GM12878 (cell line): ENCODE measurements at regions not wholly inside any gene's neighbourhood (a gene's known extent, or its start where the extent isn't known, plus 50 kb on each side); places are given as distances from the start of the nearest gene placed in this dataset.
"Not testable (repeated sequence)": the region's sequence is repeated elsewhere in the genome, so short reads cannot be mapped to it uniquely, and the experiment has no call there.

Source experiments
- ATAC-seq: fragments of 200-7000 bp; cut with Tn5 transposase; 3 replicates; pipeline ENCODE4 v1.9.1; 2020; ENCODE audit warnings: mild to moderate bottlenecking, moderate library complexity
- BruUV-seq: library from RNA; stranded (reverse); fragments of 400-500 nt; replicated peaks from 2 replicates; lab custom pipeline; 2021; lab: Mats Ljungman, UMichigan
- CTCF ChIA-PET: fragments of 300-600 bp; sonication (Branson Sonifier 250); formaldehyde crosslinking; extraction: SDS; loops from one replicate; lab custom pipeline; 2021; ENCODE audit warnings: inconsistent platforms; lab: Yijun Ruan, JAX
- POLR2A ChIA-PET: fragments of 350-600 bp; formaldehyde crosslinking; extraction: SDS; loops from one replicate; lab custom pipeline; 2021; ENCODE audit warnings: inconsistent platforms; lab: Charles Lee
- RAD21 ChIA-PET: fragments of 300-600 bp; sonication (Branson Sonifier 250); formaldehyde crosslinking; loops from one replicate; lab custom pipeline; 2023; ENCODE audit warnings: antibody characterized with exemption; ENCODE audit not compliant: unreplicated experiment; lab: Charles Lee
- SMC1A ChIA-PET: fragments of 300-600 bp; sonication (Branson Sonifier 250); formaldehyde crosslinking; loops from one replicate; lab custom pipeline; 2023; ENCODE audit not compliant: unreplicated experiment, uncharacterized antibody; lab: Charles Lee
- DNase-seq: peaks from one replicate; pipeline ENCODE4 v3.0.0-alpha.2; 2011; ENCODE audit warnings: low read depth, low spot score
- FAIRE-seq: peaks from 3 replicates; lab custom pipeline; 2011; peaks lifted over from hg19 to GRCh38; lab: Jason Lieb, UNC
- H2AFZ ChIP-seq: 2 replicates; pipeline ENCODE4 v1.6.0; 2011; ENCODE audit warnings: low read depth, low read length, control low read depth; ENCODE audit not compliant: control insufficient read depth
- H3K27ac ChIP-seq: 2 replicates; pipeline ENCODE4 v1.5.1; 2011; ENCODE audit warnings: control low read depth; ENCODE audit not compliant: control insufficient read depth, insufficient read depth
- H3K27me3 ChIP-seq, 2 experiments: replicated peaks in 1 of 2; 2 replicates each; pipeline versions ENCODE4 v1.6.0 to v1.6.1; 2011; ENCODE audit warnings: low read length in 1 of 2; ENCODE audit not compliant: control insufficient read depth in 2 of 2, insufficient read depth in 2 of 2
- H3K36me3 ChIP-seq, 2 experiments: 2 replicates each; pipeline ENCODE4 v1.5.1; 2011; ENCODE audit warnings: low read length in 1 of 2; ENCODE audit not compliant: control insufficient read depth in 2 of 2, insufficient read depth in 2 of 2
- H3K4me1 ChIP-seq: 2 replicates; pipeline ENCODE4 v1.6.1; 2011; ENCODE audit warnings: mild to moderate bottlenecking, low read length, moderate library complexity, mixed read lengths; ENCODE audit not compliant: control insufficient read depth, insufficient read depth
- H3K4me2 ChIP-seq: 2 replicates; pipeline ENCODE4 v1.6.0; 2011; ENCODE audit warnings: control low read depth; ENCODE audit not compliant: control insufficient read depth, insufficient read depth
- H3K4me3 ChIP-seq: fragments of 200-600 bp; sonication (generic); 2 replicates; pipeline ENCODE4 v1.5.1; 2016
- H3K79me2 ChIP-seq: 2 replicates; pipeline ENCODE4 v1.6.0; 2011; ENCODE audit warnings: low read length; ENCODE audit not compliant: control insufficient read depth, insufficient read depth
- H3K9ac ChIP-seq: 2 replicates; pipeline ENCODE4 v1.8.0; 2011; ENCODE audit warnings: low read length, control low read depth, mixed read lengths; ENCODE audit not compliant: control insufficient read depth, insufficient read depth
- H3K9me3 ChIP-seq: replicated peaks from 3 replicates; pipeline ENCODE4 v1.5.1; 2011; ENCODE audit warnings: mild to moderate bottlenecking, low read length; ENCODE audit not compliant: control insufficient read depth, insufficient read depth
- H4K20me1 ChIP-seq: 2 replicates; pipeline ENCODE4 v1.6.0; 2011; ENCODE audit not compliant: control insufficient read depth, insufficient read depth
- ASH2L ChIP-seq: fragments of 300-600, 200-600 bp; sonication (generic); IDR thresholded peaks from 2 replicates; pipeline ENCODE4 v1.6.1; 2017; ENCODE audit warnings: low read depth, mild to moderate bottlenecking, borderline replicate concordance
- ATF2 ChIP-seq: IDR thresholded peaks from 2 replicates; pipeline ENCODE4 v1.6.1; 2012; ENCODE audit warnings: low read length, inconsistent platforms
- KDM1A ChIP-seq: fragments of 200-600 bp; sonication (generic); IDR thresholded peaks from 2 replicates; pipeline ENCODE4 v1.6.1; 2016; ENCODE audit warnings: borderline replicate concordance
- WGBS: methylation state at CpG from one replicate; pipeline ENCODE4 v1.1.6; 2016; ENCODE audit warnings: low lambda C conversion rate; ENCODE audit not compliant: insufficient replicate concordance, insufficient coverage; ENCODE audit errors: missing lambda C conversion rate; 5-methylcytosine and 5-hydroxymethylcytosine counted together
- in situ Hi-C: fragments of 300-500 bp; cut with MboI; formaldehyde crosslinking; loops from 9 replicates; pipeline ENCODE4 v1.14.3; 2018; ENCODE audit warnings: mixed read lengths
- intact Hi-C: fragments of 100-400 bp; cut with micrococcal nuclease; formaldehyde crosslinking; loops from one replicate; pipeline ENCODE4 v1.14.2; 2022; ENCODE audit not compliant: unreplicated experiment
- TF ChIP-seq, protein P1 (sequence below): fragments of 450-650 bp; formaldehyde crosslinking; IDR thresholded peaks from 2 replicates; pipeline ENCODE4 v1.4.0; 2020; ENCODE audit warnings: mild to moderate bottlenecking, moderate library complexity

GRCh38 chr6:50390416-50390815, 322.9 kb upstream of the TFAP2D start (continued):
- TF ChIP-seq, protein P1, sequence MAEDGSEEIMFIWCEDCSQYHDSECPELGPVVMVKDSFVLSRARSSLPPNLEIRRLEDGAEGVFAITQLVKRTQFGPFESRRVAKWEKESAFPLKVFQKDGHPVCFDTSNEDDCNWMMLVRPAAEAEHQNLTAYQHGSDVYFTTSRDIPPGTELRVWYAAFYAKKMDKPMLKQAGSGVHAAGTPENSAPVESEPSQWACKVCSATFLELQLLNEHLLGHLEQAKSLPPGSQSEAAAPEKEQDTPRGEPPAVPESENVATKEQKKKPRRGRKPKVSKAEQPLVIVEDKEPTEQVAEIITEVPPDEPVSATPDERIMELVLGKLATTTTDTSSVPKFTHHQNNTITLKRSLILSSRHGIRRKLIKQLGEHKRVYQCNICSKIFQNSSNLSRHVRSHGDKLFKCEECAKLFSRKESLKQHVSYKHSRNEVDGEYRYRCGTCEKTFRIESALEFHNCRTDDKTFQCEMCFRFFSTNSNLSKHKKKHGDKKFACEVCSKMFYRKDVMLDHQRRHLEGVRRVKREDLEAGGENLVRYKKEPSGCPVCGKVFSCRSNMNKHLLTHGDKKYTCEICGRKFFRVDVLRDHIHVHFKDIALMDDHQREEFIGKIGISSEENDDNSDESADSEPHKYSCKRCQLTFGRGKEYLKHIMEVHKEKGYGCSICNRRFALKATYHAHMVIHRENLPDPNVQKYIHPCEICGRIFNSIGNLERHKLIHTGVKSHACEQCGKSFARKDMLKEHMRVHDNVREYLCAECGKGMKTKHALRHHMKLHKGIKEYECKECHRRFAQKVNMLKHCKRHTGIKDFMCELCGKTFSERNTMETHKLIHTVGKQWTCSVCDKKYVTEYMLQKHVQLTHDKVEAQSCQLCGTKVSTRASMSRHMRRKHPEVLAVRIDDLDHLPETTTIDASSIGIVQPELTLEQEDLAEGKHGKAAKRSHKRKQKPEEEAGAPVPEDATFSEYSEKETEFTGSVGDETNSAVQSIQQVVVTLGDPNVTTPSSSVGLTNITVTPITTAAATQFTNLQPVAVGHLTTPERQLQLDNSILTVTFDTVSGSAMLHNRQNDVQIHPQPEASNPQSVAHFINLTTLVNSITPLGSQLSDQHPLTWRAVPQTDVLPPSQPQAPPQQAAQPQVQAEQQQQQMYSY (CRISPR knock-in tag), result no peak
- TF ChIP-seq ASH2L (no peak), ATF2 (no peak), KDM1A (no peak)

DNA sequence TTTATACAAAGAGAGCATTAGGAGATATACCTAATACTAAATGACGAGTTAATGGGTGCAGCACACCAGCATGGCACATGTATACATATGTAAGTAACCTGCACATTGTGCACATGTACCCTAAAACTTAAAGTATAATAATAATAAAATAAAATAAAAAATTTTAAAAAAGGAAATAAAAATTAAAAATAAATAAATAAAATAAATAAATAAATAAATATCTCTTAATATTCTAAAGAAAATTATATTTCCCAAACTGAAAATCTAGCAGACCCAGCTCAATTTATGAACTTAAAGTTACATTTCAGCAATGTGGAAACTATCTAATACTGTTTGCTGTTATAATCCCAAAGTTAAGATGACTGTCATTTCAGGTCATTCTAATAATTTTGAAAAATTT, 319.2 kb upstream of the TFAP2D start:
- POLR2A ChIA-PET, in situ Hi-C loops, DNase-seq, CTCF ChIA-PET, H4K20me1 ChIP-seq, SMC1A ChIA-PET, H3K36me3 ChIP-seq, H3K79me2 ChIP-seq, H3K4me2 ChIP-seq, H3K4me1 ChIP-seq, intact Hi-C loops, BruUV-seq, FAIRE-seq, H3K9ac ChIP-seq, H2AFZ ChIP-seq, H3K4me3 ChIP-seq, H3K27me3 ChIP-seq, RAD21 ChIA-PET, H3K9me3 ChIP-seq, ATAC-seq, H3K27ac ChIP-seq: not testable (repeated sequence)
- WGBS, result 0% methylated on average over 1 of the region's 1 CpG
